ENCODE measurements at regions not wholly inside any gene's neighbourhood (a gene's known extent, or its start where the extent isn't known, plus 50 kb on each side); places are given as distances from the start of the nearest gene placed in this dataset.

GRCh38 chr5:29697278-29697677, 1496.2 kb upstream of the CDH6 start:
- TF ChIP-seq CTCF (conservative IDR thresholded peaks at IDR 0.05 in 1 of 2, IDR thresholded peaks at IDR 0.05 in 1 of 2; ENCODE audit: low read depth in 1 of 2, low read length in 2 of 2) (no peak), EZH2 (IDR thresholded peaks at IDR 0.05; ENCODE audit: low read length, missing control alignments) (no peak)

All from fibroblast of lung (primary cell).